Skin epidermis (tissue), 12 donors: ENCODE measurements at regions not wholly inside any gene's neighbourhood (a gene's known extent, or its start where the extent isn't known, plus 50 kb on each side); places are given as distances from the start of the nearest gene placed in this dataset.

Source experiments
- H3K27ac ChIP-seq, 21 experiments: fragments of 200-600 bp; sonication (generic) in 11 of 21; one replicate each; pipeline ENCODE4 v1.5.0; 2020; ENCODE audit warnings: mild to moderate bottlenecking in 3 of 21, inconsistent platforms in 2 of 21, moderate library complexity in 2 of 21
- H3K4me3 ChIP-seq, 7 experiments: fragments of 200-600 bp; sonication (generic) in 2 of 7; one replicate each; pipeline ENCODE4 v1.5.0; 2020; ENCODE audit warnings: inconsistent platforms in 2 of 7, mild to moderate bottlenecking in 2 of 7, moderate library complexity in 1 of 7

GRCh38 chr12:38998887-38999482 lies 93.6 kb upstream of the CPNE8 start:
- Histone ChIP-seq H3K4me3 (no peak overlapping the region), H3K27ac (no peak overlapping the region)

- H3K4me3 ChIP-seq = no peak overlapping the region
- no peak overlapping the region for H3K27ac ChIP-seq
Observed at GRCh38 chr12:38995249-38995648, 89.9 kb upstream of the CPNE8 start.

- no peak overlapping the region for H3K4me3 ChIP-seq
- H3K27ac ChIP-seq = no peak overlapping the region
Observed at GRCh38 chr12:38985961-38986360, 80.6 kb upstream of the CPNE8 start.

GRCh38 chr12:38984388-38984787 lies 79.0 kb upstream of the CPNE8 start:
- no peak overlapping the region for H3K27ac ChIP-seq
- H3K4me3 ChIP-seq = no peak overlapping the region

- H3K27ac ChIP-seq = no peak overlapping the region
- no peak overlapping the region for H3K4me3 ChIP-seq
Observed at GRCh38 chr12:38983117-38983571, 77.8 kb upstream of the CPNE8 start.

GRCh38 chr12:38977132-38977531 lies 71.7 kb upstream of the CPNE8 start:
- no peak overlapping the region for H3K27ac ChIP-seq
- no peak overlapping the region for H3K4me3 ChIP-seq

- Histone ChIP-seq H3K4me3 (no peak overlapping the region), H3K27ac (no peak overlapping the region)
Observed at GRCh38 chr12:38969706-38970105, 64.3 kb upstream of the CPNE8 start.

GRCh38 chr12:38961683-38962082 lies 56.3 kb upstream of the CPNE8 start:
- Histone ChIP-seq H3K4me3 (no peak overlapping the region), H3K27ac (no peak overlapping the region)

- no peak overlapping the region for H3K27ac ChIP-seq
- no peak overlapping the region for H3K4me3 ChIP-seq
Observed at GRCh38 chr12:38961012-38961411, 55.6 kb upstream of the CPNE8 start.

GRCh38 chr12:38956337-38956736 lies 50.9 kb upstream of the CPNE8 start:
- Histone ChIP-seq H3K4me3 (no peak overlapping the region), H3K27ac (no peak overlapping the region)
